GM18511 (cell line): ENCODE measurements at regions not wholly inside any gene's neighbourhood (a gene's known extent, or its start where the extent isn't known, plus 50 kb on each side); places are given as distances from the start of the nearest gene placed in this dataset.

Experiments
- ATAC-seq: cut with Tn5 transposase; IDR thresholded peaks from one replicate; pipeline ENCODE4 v1.9.1; 2021; ENCODE audit warnings: mild to moderate bottlenecking, moderate library complexity; ENCODE audit not compliant: unreplicated experiment

DNA sequence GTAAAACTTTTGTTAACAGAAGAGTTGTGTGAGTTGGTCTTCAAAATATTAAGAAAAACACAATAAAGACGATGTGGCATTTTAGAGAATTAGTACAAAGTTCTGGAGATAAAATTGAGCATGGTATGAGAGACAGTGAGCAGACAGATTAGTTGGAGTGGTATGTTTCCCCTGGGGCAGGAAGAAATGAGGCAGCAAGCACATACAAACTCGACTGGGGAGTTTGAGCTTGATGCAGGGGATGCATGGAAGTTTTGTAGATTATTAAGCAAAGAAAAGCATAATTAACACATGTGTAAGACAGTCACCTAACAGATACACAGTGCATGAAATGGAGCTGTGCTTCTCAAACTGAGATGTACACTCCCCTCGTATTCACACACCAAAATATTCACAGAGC, 58.1 kb upstream of the IL2 start:
- ATAC-seq, result no peak

DNA sequence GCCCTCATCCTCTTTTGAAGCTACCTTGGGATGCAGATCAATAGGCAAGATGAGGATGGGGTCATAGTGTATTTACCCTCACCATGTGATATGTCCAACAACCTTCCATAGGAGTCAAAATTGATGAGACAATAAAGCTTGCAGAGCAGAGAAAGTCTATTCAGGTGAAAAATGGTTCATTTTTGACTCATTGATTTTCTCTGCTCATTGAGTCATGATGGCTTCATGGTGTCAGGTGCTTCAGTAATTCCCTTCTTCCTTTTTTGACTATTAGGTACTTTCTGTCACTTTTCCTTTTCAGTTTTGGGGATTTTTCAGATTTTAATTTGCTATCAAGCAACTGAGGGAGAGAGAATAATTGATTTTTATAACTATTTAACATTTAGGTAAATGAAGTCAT, 55.9 kb upstream of the IL2 start:
- ATAC-seq, result no peak

DNA sequence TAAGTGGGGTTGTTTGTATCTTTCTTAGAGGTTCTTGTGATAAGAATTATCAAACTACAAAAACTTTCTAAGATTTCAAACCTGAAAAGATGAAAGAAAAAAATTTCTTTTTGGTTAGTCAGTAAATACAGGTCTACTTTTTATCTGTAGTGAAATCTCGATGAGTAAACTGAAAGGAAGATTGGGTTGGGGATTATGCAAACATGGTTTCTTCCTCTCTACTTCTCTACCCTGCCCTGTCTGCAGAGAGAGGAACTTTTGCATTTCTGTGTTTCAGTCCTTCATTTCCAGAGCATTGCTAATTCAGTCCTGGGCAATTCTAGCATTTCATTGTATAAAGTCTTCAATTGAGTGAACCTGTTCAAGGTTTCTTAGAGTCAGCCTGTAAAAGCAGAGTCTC, 51.6 kb upstream of the IL2 start:
- no peak for ATAC-seq
